OCI-LY1 (cell line): ENCODE measurements at regions not wholly inside any gene's neighbourhood (a gene's known extent, or its start where the extent isn't known, plus 50 kb on each side); places are given as distances from the start of the nearest gene placed in this dataset.

Source experiments
- EZH2 ChIP-seq: fragments of 200-600 bp; sonication (generic), shearing (Covaris generic); IDR thresholded peaks from 2 replicates; pipeline ENCODE4 v1.8.0; 2017; ENCODE audit warnings: borderline replicate concordance, mixed run types, mild to moderate bottlenecking, antibody characterized with exemption, low read length, moderate library complexity, mixed read lengths
- TF ChIP-seq, protein P1 (sequence below): fragments of 200-600 bp; sonication (generic), shearing (Covaris generic); IDR thresholded peaks from 2 replicates; pipeline ENCODE4 v1.5.1; 2017; ENCODE audit warnings: mild to moderate bottlenecking, antibody characterized with exemption, low read length, moderate library complexity, mixed read lengths

DNA sequence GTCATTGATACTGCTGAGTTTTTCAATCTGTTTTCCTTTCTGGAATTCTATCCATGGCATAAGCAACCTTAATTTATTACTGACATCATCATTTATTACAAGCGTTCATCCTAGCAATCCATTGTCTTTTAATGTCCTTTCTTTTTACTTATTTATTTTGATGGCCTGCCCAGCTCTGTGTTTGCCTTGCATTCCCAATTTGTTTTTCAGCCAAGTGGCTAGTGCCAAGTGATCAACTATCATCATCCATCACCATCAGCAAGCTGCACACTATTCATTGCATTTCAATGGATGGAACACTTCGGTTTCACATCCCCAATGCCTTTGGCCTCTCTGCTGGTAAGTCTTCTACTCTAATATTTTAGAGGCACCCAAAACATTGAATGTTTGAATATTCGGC, 831.7 kb upstream of the EPHA5 start:
- no peak for TF ChIP-seq EZH2
- TF ChIP-seq, protein P1, sequence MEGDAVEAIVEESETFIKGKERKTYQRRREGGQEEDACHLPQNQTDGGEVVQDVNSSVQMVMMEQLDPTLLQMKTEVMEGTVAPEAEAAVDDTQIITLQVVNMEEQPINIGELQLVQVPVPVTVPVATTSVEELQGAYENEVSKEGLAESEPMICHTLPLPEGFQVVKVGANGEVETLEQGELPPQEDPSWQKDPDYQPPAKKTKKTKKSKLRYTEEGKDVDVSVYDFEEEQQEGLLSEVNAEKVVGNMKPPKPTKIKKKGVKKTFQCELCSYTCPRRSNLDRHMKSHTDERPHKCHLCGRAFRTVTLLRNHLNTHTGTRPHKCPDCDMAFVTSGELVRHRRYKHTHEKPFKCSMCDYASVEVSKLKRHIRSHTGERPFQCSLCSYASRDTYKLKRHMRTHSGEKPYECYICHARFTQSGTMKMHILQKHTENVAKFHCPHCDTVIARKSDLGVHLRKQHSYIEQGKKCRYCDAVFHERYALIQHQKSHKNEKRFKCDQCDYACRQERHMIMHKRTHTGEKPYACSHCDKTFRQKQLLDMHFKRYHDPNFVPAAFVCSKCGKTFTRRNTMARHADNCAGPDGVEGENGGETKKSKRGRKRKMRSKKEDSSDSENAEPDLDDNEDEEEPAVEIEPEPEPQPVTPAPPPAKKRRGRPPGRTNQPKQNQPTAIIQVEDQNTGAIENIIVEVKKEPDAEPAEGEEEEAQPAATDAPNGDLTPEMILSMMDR = no peak
